CD1c-positive myeloid dendritic cell (primary cell): ENCODE measurements at regions not wholly inside any gene's neighbourhood (a gene's known extent, or its start where the extent isn't known, plus 50 kb on each side); places are given as distances from the start of the nearest gene placed in this dataset.

Source experiments
- DNase-seq: peaks from one replicate; pipeline ENCODE4 v3.0.0-alpha.2; 2016; ENCODE audit errors: extremely low spot score

DNA sequence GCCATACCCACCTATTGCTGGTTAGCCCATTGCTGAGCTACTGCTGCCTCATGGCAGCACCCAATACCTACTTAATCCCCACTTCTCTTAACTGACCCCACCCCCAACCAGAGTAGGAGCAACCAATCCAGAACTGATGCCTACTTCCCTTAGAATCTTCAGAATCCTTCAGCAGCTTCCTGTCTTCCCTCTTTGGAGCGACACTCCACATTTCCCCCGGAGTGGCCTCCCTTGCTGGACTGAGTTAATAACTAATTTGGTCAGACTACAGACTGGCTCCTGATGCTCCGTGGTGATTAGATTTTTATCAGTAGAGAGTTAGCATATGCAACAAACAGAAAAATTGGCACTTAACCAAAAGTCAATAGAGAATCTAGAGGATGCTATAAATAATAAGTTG is 51.2 kb upstream of the UBR2 start:
- DNase-seq: peak; percentile 27

DNA sequence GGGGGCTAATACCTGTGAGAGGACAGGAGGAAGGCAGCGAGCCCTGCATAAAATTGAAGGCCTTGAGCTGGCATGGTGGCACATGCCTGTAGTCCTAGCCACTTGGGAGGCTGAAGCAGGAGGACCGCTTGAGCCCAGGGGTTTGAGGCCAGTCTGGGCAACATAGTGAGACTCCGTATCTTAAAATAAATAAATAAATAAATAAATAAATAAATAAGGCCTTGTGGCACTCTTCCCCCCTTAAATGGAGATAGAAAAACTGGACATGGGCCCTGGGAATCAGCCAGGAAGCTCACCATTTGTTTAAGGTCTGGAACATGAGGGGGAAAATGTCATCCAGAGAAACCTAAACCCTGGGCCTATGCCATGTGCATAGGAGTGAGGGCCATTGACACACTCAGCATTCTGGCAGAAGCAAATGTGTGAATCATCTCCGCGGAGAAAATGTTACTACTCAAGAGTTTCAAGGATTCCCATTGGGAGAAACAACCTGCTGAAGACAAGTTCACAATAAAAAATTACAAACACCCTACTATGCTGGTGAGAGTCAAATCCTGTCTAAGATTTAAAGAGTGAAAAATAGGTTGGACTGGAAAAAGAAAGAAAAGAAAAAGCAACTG is 51.9 kb upstream of the UBR2 start:
- DNase-seq: no peak

DNA sequence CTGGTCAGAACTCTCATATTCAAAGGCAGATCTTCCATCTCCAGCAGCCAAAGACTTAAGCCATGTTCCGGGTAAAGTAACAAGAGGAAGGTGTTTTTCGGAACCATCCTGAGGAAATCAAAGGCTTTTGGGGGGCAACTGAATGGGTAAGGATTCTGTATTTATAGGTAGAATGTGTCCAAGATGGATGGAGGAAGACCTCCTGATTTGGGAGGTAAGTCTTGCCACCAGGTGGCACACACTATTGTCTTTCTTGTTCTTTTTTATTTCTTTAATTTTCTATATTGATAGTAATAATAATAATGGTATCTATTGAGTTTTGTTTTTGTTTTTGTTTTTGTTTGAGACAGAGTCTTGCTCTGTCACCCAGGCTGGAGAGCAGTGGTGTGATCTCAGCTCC is 53.0 kb upstream of the UBR2 start:
- DNase-seq: no peak

DNA sequence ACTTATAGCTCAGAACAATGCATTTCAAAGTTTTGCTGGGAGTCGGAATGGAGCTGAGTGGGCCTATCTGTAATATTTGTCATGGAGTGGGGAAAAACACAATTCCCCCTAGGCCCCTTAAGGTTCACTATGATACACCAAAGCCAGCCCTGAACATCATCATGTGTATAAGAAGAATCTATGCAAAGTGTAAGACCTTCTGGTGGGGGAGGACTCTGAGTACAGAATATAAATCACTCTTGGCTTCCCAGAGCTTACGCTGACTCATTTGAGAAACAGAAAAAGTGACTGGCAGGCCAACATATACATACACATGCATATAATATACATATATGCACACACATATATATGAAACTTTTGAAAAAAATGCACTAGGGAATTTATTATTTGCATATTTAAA is 54.1 kb upstream of the UBR2 start:
- DNase-seq: no peak

DNA sequence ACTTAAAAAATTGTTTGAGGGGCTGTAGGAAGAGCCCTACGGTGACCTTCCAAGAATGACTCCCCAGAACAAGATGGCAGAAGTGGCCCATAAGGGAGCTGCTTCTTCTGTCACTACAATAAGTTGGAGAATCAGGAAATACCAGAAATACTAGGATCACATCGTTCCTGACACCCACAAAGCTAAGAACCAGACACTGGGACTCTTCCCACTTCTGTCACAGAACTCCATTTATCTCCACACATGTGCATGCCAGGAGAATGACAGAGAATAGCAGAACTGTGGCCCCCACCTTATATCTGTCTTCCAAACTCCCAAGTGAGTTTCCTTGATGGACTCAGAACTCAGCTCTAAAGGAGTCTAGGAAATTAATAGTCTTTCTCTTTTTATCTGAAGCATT is 54.6 kb upstream of the UBR2 start:
- DNase-seq: no peak

DNA sequence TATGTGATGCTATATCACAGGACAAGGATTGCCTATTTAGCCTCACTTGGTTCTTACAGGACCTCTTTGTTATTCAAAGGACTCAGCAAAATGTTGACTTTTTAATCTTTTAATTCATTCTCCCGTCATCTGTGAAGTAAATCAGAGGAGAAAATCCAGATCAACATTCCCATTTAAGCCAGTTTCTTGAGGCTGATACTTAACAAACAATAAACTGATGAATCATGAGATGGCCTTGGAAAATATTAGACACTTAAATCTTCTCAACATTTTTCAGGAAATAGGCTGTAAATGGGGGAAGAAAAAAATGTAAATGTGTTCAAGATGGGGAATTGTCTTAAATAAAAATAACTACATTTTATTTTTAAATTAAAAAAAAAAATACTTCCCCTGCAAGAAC is 55.9 kb upstream of the UBR2 start:
- no peak for DNase-seq

DNA sequence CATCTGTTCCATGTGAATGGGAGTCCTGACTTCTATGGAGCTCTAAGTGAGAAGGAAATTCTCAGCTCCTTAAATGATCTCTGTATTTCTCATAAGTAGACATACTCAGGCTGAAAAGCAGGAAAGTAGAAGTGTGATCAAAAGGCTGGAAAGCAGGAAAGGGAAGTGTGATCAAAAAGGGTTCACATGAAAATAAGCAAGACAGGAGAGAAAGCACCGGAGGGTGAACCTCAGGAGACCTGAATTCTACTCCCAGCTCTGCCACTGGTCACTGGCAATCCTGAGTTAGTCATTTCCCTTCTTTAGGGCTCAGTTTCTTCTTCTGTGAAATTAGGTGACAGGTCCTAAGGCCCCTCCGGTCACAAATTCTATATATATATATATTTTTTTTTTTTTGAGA is 55.5 kb upstream of the TRERF1 start:
- DNase-seq: no peak

DNA sequence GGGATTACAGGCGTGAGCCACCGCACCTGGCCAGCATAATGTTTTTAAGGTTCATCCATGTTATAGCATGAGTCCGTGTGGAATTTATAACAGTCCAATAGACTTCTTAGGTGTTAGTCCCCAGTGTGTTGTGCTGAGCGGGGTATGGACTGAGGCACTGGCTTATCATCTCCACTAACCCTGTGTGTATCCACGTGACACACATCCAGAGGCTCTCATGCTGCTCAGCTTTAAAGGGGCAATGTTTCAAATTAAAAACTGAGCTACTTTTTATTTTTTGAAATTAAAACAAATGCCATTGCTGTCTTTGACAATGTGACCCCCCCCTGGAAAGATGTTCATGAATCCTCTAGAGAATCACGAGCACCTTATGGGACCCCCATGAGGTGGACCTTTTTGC is 54.3 kb upstream of the TRERF1 start:
- DNase-seq: no peak

DNA sequence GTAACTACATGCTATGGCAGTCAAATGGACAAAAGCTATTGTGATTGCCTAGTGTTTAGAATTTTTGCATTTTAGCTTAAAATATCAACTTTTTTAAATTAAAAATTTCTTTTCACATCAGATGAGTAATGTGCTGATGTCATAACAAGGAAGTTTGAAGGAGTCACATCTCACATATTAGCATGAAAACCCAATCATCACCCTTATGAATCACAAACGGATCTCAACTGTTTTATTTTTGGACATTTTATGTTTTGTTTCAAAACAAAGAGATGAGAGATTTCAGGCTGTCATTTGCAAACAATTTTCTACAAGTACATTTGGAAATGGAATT is 53.6 kb upstream of the TRERF1 start:
- peak; percentile 62 for DNase-seq

DNA sequence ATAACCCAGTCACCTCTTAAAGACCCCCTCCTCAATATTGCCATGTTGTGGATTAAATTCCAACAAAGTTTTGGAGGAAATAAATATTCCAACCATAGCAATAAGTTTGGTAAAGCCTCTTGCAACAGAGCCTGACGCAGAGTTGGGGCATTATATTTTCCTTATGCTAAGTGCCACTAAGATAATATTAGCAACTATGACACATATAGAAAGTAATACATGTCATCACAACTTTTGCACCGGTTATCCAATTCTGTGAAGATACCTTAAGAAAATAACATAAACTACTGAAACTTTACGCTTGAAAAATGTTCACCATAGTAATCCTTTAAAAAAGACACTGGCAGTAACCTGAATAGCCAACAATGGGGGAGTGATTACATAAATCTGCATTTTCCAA is 52.2 kb upstream of the TRERF1 start:
- no peak for DNase-seq

DNA sequence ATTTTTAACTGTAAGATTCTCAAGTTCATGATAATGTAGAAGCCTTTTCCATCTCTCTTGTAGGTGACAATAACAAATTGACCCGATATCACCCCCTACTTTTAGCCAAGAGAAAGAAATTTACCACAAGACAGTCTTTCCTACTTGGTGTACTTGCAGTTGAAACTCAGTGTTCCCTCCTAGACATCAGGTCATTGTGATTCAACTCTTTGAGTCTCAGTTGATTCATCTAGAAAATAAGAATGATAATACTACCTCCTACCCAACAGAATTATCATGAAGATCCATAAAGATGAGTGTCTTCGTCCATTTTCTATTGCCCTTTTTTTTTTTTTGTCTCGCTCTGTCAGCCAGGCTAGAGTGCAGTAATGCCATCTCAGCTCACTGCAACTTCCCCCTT is 51.3 kb upstream of the TRERF1 start:
- DNase-seq: no peak

DNA sequence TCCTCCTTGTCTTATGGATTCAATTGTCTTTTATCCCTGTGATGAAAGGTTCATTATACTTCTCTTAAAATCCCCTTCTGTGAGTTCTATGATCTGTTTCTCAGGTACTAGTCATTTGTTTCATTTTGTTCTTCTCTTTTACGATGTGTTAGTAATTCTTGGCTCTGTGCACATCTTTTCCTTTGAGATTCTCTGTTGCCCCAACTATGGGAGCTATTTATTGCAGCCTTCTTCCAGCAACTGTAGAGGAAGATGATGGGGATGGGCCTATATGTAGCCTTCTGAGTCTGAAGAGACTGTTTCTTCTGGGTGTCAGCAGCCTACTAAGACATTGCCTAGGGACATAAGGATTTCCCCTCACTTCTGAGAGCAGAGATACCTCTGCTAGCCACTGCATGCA is 50.4 kb upstream of the TRERF1 start:
- no peak for DNase-seq
